K562 (cell line): ENCODE measurements at regions not wholly inside any gene's neighbourhood (a gene's known extent, or its start where the extent isn't known, plus 50 kb on each side); places are given as distances from the start of the nearest gene placed in this dataset.

Experiments
- BHLHE40 ChIP-seq: IDR thresholded peaks from 2 replicates; pipeline ENCODE4 v1.6.1; 2011; ENCODE audit warnings: low read length, improper control_type of control experiment
- FOXM1 ChIP-seq, 2 experiments: fragments of 450-650 bp in 1 of 2; sonication (generic) in 1 of 2; formaldehyde crosslinking in 1 of 2; IDR thresholded peaks; 2 replicates each; pipeline versions ENCODE4 v1.6.1 to v1.9.0; 2017 to 2022; ENCODE audit warnings: low read depth in 2 of 2, mild to moderate bottlenecking in 2 of 2, missing genetic modification reagents in 1 of 2, moderate library complexity in 1 of 2
- GATA2 ChIP-seq: sonication (generic); formaldehyde crosslinking; IDR thresholded peaks from 2 replicates; pipeline ENCODE4 v1.4.0; 2020; ENCODE audit warnings: mild to moderate bottlenecking, missing genetic modification reagents
- GTF2F1 ChIP-seq: IDR thresholded peaks from 2 replicates; pipeline ENCODE4 v1.6.1; 2011; ENCODE audit warnings: low read depth, low read length, improper control_type of control experiment
- HCFC1 ChIP-seq: IDR thresholded peaks from 2 replicates; pipeline ENCODE4 v1.6.1; 2012; ENCODE audit warnings: low read depth, low read length, improper control_type of control experiment
- JUND ChIP-seq, 2 experiments: IDR thresholded peaks; 2 replicates in 1 of 2; 3 replicates in 1 of 2; pipeline ENCODE4 v1.6.1; 2011; ENCODE audit warnings: borderline replicate concordance in 2 of 2, low read depth in 2 of 2, low read length in 2 of 2, improper control_type of control experiment in 1 of 2, missing biosample characterization in 1 of 2, missing genetic modification characterization in 1 of 2, missing genetic modification reagents in 1 of 2
- PHF21A ChIP-seq: fragments of 450-650 bp; IDR thresholded peaks from 2 replicates; pipeline ENCODE4 v1.6.1; 2017; ENCODE audit warnings: low read depth, borderline replicate concordance
- ZNF239 ChIP-seq: fragments of 250-450 bp; sonication (Bioruptor Pico); IDR thresholded peaks from 2 replicates; pipeline ENCODE4 v1.4.0; 2020; ENCODE audit warnings: mild to moderate bottlenecking
- TF ChIP-seq, protein P1 (sequence below), 3 experiments: IDR thresholded peaks in 2 of 3; conservative IDR thresholded peaks in 1 of 3; 2 replicates each; pipeline ENCODE4 v1.5.1; 2011 to 2012; ENCODE audit warnings: low read length in 3 of 3, mild to moderate bottlenecking in 3 of 3, control low read depth in 2 of 3, improper control_type of control experiment in 1 of 3, inconsistent platforms in 1 of 3, low read depth in 1 of 3, mixed read lengths in 1 of 3, moderate library complexity in 1 of 3; ENCODE audit not compliant: insufficient read depth in 2 of 3
- TF ChIP-seq, protein P2 (sequence below), 2 experiments: fragments of 450-650 bp; formaldehyde crosslinking in 1 of 2; IDR thresholded peaks; 2 replicates each; pipeline versions ENCODE4 v1.4.0 to v1.6.1; 2014 to 2020; ENCODE audit warnings: mild to moderate bottlenecking in 2 of 2, borderline replicate concordance in 1 of 2, low read depth in 1 of 2
- TF ChIP-seq, protein P3 (sequence below): sonication (generic); formaldehyde crosslinking; IDR thresholded peaks from 2 replicates; pipeline ENCODE4 v1.8.1; 2023; ENCODE audit warnings: mild to moderate bottlenecking, missing genetic modification reagents

DNA sequence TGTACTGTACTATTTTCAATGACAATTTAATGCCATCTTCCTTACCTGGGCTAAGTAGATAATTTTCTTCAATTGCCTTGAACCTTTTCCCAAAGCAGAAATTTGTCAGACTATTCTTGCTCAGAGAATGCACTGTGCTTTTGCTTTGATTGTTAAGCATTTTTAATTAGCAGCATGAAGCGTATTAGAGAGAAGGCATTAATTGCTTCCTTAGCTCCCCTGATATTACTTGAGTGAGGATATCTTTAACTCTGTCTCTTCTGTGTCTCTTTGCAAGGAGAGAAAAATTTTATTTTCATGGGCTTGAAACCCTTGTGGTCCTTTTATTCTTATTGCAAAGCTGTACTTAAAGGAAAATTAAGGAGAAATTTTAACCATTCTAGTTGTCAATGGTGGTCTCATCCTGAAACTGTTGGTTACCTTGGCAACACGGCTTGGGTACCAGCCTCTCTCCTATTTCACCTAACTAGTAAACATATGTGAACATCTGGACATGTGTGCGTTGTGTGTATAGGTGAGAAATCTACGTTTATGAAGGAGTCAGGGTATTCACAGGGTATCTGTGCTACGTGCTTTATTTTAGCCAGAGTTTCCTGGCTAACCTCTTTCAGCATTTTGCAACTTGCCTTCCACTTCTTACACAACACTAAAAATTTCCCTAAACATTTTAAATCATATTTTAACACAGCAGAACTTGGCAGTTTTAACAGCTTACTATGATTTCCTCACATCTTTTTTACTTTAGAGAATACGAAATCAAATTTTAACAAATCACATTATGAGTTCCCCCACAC lies 225.5 kb downstream of the KLF5 start:
- no peak for TF ChIP-seq ZNF239
- TF ChIP-seq GTF2F1 = no peak
- TF ChIP-seq, protein P1, sequence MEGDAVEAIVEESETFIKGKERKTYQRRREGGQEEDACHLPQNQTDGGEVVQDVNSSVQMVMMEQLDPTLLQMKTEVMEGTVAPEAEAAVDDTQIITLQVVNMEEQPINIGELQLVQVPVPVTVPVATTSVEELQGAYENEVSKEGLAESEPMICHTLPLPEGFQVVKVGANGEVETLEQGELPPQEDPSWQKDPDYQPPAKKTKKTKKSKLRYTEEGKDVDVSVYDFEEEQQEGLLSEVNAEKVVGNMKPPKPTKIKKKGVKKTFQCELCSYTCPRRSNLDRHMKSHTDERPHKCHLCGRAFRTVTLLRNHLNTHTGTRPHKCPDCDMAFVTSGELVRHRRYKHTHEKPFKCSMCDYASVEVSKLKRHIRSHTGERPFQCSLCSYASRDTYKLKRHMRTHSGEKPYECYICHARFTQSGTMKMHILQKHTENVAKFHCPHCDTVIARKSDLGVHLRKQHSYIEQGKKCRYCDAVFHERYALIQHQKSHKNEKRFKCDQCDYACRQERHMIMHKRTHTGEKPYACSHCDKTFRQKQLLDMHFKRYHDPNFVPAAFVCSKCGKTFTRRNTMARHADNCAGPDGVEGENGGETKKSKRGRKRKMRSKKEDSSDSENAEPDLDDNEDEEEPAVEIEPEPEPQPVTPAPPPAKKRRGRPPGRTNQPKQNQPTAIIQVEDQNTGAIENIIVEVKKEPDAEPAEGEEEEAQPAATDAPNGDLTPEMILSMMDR (IDR thresholded peaks at IDR 0.05 in 2 of 3, conservative IDR thresholded peaks at IDR 0.05 in 1 of 3; ENCODE audit: insufficient read depth in 2 of 3, low read depth in 1 of 3, low read length in 3 of 3) = no peak
- TF ChIP-seq, protein P2, sequence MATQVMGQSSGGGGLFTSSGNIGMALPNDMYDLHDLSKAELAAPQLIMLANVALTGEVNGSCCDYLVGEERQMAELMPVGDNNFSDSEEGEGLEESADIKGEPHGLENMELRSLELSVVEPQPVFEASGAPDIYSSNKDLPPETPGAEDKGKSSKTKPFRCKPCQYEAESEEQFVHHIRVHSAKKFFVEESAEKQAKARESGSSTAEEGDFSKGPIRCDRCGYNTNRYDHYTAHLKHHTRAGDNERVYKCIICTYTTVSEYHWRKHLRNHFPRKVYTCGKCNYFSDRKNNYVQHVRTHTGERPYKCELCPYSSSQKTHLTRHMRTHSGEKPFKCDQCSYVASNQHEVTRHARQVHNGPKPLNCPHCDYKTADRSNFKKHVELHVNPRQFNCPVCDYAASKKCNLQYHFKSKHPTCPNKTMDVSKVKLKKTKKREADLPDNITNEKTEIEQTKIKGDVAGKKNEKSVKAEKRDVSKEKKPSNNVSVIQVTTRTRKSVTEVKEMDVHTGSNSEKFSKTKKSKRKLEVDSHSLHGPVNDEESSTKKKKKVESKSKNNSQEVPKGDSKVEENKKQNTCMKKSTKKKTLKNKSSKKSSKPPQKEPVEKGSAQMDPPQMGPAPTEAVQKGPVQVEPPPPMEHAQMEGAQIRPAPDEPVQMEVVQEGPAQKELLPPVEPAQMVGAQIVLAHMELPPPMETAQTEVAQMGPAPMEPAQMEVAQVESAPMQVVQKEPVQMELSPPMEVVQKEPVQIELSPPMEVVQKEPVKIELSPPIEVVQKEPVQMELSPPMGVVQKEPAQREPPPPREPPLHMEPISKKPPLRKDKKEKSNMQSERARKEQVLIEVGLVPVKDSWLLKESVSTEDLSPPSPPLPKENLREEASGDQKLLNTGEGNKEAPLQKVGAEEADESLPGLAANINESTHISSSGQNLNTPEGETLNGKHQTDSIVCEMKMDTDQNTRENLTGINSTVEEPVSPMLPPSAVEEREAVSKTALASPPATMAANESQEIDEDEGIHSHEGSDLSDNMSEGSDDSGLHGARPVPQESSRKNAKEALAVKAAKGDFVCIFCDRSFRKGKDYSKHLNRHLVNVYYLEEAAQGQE (IDR thresholded peaks at IDR 0.05; ENCODE audit: borderline replicate concordance) = no peak
- TF ChIP-seq, protein P2 (CRISPR knock-in tag; IDR thresholded peaks at IDR 0.05; ENCODE audit: low read depth) = no peak
- no peak for TF ChIP-seq PHF21A
- TF ChIP-seq, protein P3, sequence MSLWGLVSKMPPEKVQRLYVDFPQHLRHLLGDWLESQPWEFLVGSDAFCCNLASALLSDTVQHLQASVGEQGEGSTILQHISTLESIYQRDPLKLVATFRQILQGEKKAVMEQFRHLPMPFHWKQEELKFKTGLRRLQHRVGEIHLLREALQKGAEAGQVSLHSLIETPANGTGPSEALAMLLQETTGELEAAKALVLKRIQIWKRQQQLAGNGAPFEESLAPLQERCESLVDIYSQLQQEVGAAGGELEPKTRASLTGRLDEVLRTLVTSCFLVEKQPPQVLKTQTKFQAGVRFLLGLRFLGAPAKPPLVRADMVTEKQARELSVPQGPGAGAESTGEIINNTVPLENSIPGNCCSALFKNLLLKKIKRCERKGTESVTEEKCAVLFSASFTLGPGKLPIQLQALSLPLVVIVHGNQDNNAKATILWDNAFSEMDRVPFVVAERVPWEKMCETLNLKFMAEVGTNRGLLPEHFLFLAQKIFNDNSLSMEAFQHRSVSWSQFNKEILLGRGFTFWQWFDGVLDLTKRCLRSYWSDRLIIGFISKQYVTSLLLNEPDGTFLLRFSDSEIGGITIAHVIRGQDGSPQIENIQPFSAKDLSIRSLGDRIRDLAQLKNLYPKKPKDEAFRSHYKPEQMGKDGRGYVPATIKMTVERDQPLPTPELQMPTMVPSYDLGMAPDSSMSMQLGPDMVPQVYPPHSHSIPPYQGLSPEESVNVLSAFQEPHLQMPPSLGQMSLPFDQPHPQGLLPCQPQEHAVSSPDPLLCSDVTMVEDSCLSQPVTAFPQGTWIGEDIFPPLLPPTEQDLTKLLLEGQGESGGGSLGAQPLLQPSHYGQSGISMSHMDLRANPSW (CRISPR knock-in tag) = no peak
- no peak for TF ChIP-seq GATA2
- TF ChIP-seq FOXM1 (IDR thresholded peaks at IDR 0.05; ENCODE audit: low read depth) = no peak
- no peak for TF ChIP-seq FOXM1 (CRISPR knock-in tag; IDR thresholded peaks at IDR 0.05; ENCODE audit: low read depth)
- no peak for TF ChIP-seq JUND (IDR thresholded peaks at IDR 0.05; ENCODE audit: borderline replicate concordance, low read depth, low read length)
- TF ChIP-seq JUND (tag; IDR thresholded peaks at IDR 0.05; ENCODE audit: borderline replicate concordance, low read depth, low read length) = no peak
- no peak for TF ChIP-seq BHLHE40
- no peak for TF ChIP-seq HCFC1
